ENCODE measurements at regions not wholly inside any gene's neighbourhood (a gene's known extent, or its start where the extent isn't known, plus 50 kb on each side); places are given as distances from the start of the nearest gene placed in this dataset.

DNA sequence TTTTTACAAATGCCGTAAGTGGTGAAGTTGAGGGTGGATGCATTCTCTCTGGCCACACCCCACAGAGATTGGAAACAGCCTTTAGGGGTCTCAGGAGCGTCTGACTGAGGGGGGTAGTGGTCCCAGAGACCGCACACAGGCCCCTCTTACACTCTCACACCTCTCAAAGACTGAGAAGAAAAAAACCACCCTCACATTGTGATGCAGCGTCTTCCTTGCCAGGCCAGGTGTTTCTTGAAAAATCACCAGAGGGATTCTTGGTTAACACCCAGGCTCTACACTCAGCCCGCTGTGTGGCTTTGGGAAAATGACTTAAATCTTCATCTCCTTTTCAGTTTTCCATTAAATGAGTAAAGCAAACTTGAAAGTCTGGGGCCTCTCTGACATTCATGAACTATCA lies 115.8 kb upstream of the SPTLC3 start:
- Mint-ChIP-seq H3K36me3 (ENCODE audit: insufficient read depth in 1 of 3, low read depth in 3 of 3) (peaks cover 0 to 6% (median 5%) of the 10 kb centered on the region in 3 experiments; a peak in 3 of 7 replicates), H3K27ac (peak overlapping the region in 1 of 3 experiments; percentile 55; a peak in 1 of 7 replicates), H3K4me1 (peaks cover 13 to 15% of the 10 kb centered on the region in 2 experiments), H3K4me3 (no peak overlapping the region), H3K9me3 (peaks cover 5 to 8% of the 10 kb centered on the region in 2 experiments; a peak in 4 of 5 replicates), H3K27me3 (ENCODE audit: low read depth) (no peaks in the 10 kb centered on the region; the same call in 1 of the 2 replicates)
- Histone ChIP-seq H3K4me2 (ENCODE audit: insufficient read depth, insufficient read length, low read length) (no peak overlapping the region), H2BK20ac (ENCODE audit: low read depth, low read length, poor library complexity, severe bottlenecking) (no peak overlapping the region), H2AFZ (ENCODE audit: low read length) (no peak overlapping the region), H2BK5ac (ENCODE audit: insufficient read length, low read length) (no peak overlapping the region), H3K9me3 (ENCODE audit: control insufficient read depth, low read depth, low read length) (no peaks in the 10 kb centered on the region), H3K56ac (ENCODE audit: insufficient read length, low read depth, low read length) (no peak overlapping the region), H3K23me2 (ENCODE audit: insufficient read length, low read depth, low read length, poor library complexity, severe bottlenecking) (no peaks in the 10 kb centered on the region), H3K4me1 (ENCODE audit: insufficient read depth, low read length) (peaks cover 6% of the 10 kb centered on the region; the same call in 1 of the 2 replicates), H3K79me2 (ENCODE audit: insufficient read depth, low read length) (no peaks in the 10 kb centered on the region), H3K18ac (ENCODE audit: insufficient read length, low read depth, low read length) (no peak overlapping the region), H3K14ac (ENCODE audit: insufficient read depth, low read length) (peak overlapping the region; percentile 47; the same call in 1 of the 2 replicates), H3K9ac (ENCODE audit: extremely low read depth, insufficient read length, low read length) (no peak overlapping the region), H4K5ac (ENCODE audit: insufficient read length, low read depth, low read length) (no peak overlapping the region), H2BK15ac (ENCODE audit: low read depth, low read length) (no peak overlapping the region), H4K91ac (ENCODE audit: insufficient read length, low read depth, low read length) (no peak overlapping the region), H3K27me3 (ENCODE audit: insufficient read depth, low read length) (no peaks in the 10 kb centered on the region), H2BK12ac (ENCODE audit: insufficient read length, low read depth, low read length) (no peak overlapping the region), H3T11ph (ENCODE audit: low read length) (no peak overlapping the region), H4K20me1 (ENCODE audit: control insufficient read depth, insufficient read depth, insufficient read length) (no peaks in the 10 kb centered on the region), H3K4ac (ENCODE audit: low read depth, low read length) (no peak overlapping the region), H2AK5ac (ENCODE audit: insufficient read length, low read length) (no peak overlapping the region), H4K8ac (replicated peaks; ENCODE audit: insufficient read length, low read depth, low read length) (no peak overlapping the region), H2BK120ac (ENCODE audit: low read depth, low read length, poor library complexity, severe bottlenecking) (no peak overlapping the region), H3K79me1 (ENCODE audit: insufficient read depth, low read depth, low read length, poor library complexity, severe bottlenecking) (no peaks in the 10 kb centered on the region), H3K23ac (ENCODE audit: insufficient read length, low read depth, low read length) (no peak overlapping the region), H3K27ac (ENCODE audit: insufficient read length, low read depth, low read length) (no peak overlapping the region)
- DNase-seq: no peak
- WGBS (ENCODE audit: extremely low coverage, insufficient read length, low lambda C conversion rate): no CpG with 5 or more reads among the region's 5 CpGs
- TF ChIP-seq, protein P1, sequence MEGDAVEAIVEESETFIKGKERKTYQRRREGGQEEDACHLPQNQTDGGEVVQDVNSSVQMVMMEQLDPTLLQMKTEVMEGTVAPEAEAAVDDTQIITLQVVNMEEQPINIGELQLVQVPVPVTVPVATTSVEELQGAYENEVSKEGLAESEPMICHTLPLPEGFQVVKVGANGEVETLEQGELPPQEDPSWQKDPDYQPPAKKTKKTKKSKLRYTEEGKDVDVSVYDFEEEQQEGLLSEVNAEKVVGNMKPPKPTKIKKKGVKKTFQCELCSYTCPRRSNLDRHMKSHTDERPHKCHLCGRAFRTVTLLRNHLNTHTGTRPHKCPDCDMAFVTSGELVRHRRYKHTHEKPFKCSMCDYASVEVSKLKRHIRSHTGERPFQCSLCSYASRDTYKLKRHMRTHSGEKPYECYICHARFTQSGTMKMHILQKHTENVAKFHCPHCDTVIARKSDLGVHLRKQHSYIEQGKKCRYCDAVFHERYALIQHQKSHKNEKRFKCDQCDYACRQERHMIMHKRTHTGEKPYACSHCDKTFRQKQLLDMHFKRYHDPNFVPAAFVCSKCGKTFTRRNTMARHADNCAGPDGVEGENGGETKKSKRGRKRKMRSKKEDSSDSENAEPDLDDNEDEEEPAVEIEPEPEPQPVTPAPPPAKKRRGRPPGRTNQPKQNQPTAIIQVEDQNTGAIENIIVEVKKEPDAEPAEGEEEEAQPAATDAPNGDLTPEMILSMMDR (conservative IDR thresholded peaks at IDR 0.05): no peak
